ENCODE measurements at regions not wholly inside any gene's neighbourhood (a gene's known extent, or its start where the extent isn't known, plus 50 kb on each side); places are given as distances from the start of the nearest gene placed in this dataset.
"Not testable (repeated sequence)": the region's sequence is repeated elsewhere in the genome, so short reads cannot be mapped to it uniquely, and the experiment has no call there.

- no peak for DNase-seq
Observed at GRCh38 chr2:2502201-2502549, 171.1 kb upstream of the MYT1L start.

GRCh38 chr2:2501454-2502200 lies 170.6 kb upstream of the MYT1L start:
- no peak for DNase-seq

- DNase-seq, result no peak
Observed at GRCh38 chr2:2495606-2496005, 164.5 kb upstream of the MYT1L start.

GRCh38 chr2:2493496-2493895 lies 162.4 kb upstream of the MYT1L start:
- no peak for DNase-seq

- DNase-seq, result no peak
Observed at GRCh38 chr2:2492800-2493199, 161.7 kb upstream of the MYT1L start.

GRCh38 chr2:2491964-2492363 lies 160.9 kb upstream of the MYT1L start:
- DNase-seq, result no peak

- no peak for DNase-seq
Observed at GRCh38 chr2:2484301-2484700, 153.2 kb upstream of the MYT1L start.

GRCh38 chr2:2482851-2483250 lies 151.8 kb upstream of the MYT1L start:
- no peak for DNase-seq

- no peak for DNase-seq
Observed at GRCh38 chr2:2472881-2473280, 141.8 kb upstream of the MYT1L start.

GRCh38 chr2:2472044-2472443 lies 141.0 kb upstream of the MYT1L start:
- no peak for DNase-seq

GRCh38 chr2:2466534-2466933 lies 135.5 kb upstream of the MYT1L start:
- DNase-seq, result no peak

- DNase-seq, result no peak
Observed at GRCh38 chr2:2464643-2465042, 133.6 kb upstream of the MYT1L start.

GRCh38 chr2:2464094-2464493 lies 133.0 kb upstream of the MYT1L start:
- no peak for DNase-seq

- DNase-seq, result no peak
Observed at GRCh38 chr2:2456721-2457120, 125.6 kb upstream of the MYT1L start.

- no peak for DNase-seq
Observed at GRCh38 chr2:2455151-2455550, 124.1 kb upstream of the MYT1L start.

GRCh38 chr2:2452961-2453360 lies 121.9 kb upstream of the MYT1L start:
- DNase-seq, result no peak

- DNase-seq, result not testable (repeated sequence)
Observed at GRCh38 chr2:2451275-2451674, 120.2 kb upstream of the MYT1L start.

GRCh38 chr2:2448178-2448577 lies 117.1 kb upstream of the MYT1L start:
- no peak for DNase-seq

- DNase-seq, result no peak
Observed at GRCh38 chr2:2422621-2423020, 91.5 kb upstream of the MYT1L start.

- no peak for DNase-seq
Observed at GRCh38 chr2:2413525-2413924, 82.5 kb upstream of the MYT1L start.

GRCh38 chr2:2410987-2411386 lies 79.9 kb upstream of the MYT1L start:
- no peak for DNase-seq

GRCh38 chr2:2409481-2409880 lies 78.4 kb upstream of the MYT1L start:
- DNase-seq, result no peak

GRCh38 chr2:2405780-2406179 lies 74.7 kb upstream of the MYT1L start:
- no peak for DNase-seq

- no peak for DNase-seq
Observed at GRCh38 chr2:2400286-2401038, 69.4 kb upstream of the MYT1L start.

- DNase-seq, result no peak
Observed at GRCh38 chr2:2399396-2399795, 68.3 kb upstream of the MYT1L start.
